ENCODE measurements at regions not wholly inside any gene's neighbourhood (a gene's known extent, or its start where the extent isn't known, plus 50 kb on each side); places are given as distances from the start of the nearest gene placed in this dataset.
"Not testable (repeated sequence)": the region's sequence is repeated elsewhere in the genome, so short reads cannot be mapped to it uniquely, and the experiment has no call there.

DNA sequence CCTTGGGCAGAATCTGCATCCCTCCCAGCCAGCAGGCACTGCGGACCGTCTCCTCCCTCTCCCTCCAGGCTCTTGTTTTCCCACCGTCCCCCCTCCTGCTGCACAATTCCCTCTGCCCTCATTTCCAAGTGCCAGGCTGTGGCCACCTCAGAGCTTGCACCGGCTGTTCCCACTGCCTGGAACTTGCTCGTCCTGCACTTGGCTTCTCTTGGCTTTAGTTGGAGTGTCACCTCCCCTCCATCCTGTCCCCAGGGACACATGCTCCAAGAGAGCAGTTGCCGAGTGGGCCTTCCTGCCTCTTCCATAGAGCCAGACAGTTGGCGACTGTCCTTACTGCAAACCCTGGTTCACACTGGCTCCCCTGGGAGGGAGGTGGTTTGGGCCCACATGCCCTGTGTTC is 87.0 kb upstream of the DRD5 start:
- not testable (repeated sequence) for TF ChIP-seq POLR2A (IDR thresholded peaks at IDR 0.05; ENCODE audit: low read length); GATA1 (IDR thresholded peaks at IDR 0.05; ENCODE audit: low read depth, low read length)

All from erythroblast (primary cell).